ELF-1 (cell line): ENCODE measurements at regions not wholly inside any gene's neighbourhood (a gene's known extent, or its start where the extent isn't known, plus 50 kb on each side); places are given as distances from the start of the nearest gene placed in this dataset.
A peak's percentile ranks its signal among the peaks of the same experiment; 100 is the strongest.
"Not testable (repeated sequence)": the region's sequence is repeated elsewhere in the genome, so short reads cannot be mapped to it uniquely, and the experiment has no call there.

ENCODE experiments used
- DNase-seq: peaks from one replicate; pipeline ENCODE4 v3.0.0-alpha.2; 2016; ENCODE audit warnings: low read depth, low spot score

DNA sequence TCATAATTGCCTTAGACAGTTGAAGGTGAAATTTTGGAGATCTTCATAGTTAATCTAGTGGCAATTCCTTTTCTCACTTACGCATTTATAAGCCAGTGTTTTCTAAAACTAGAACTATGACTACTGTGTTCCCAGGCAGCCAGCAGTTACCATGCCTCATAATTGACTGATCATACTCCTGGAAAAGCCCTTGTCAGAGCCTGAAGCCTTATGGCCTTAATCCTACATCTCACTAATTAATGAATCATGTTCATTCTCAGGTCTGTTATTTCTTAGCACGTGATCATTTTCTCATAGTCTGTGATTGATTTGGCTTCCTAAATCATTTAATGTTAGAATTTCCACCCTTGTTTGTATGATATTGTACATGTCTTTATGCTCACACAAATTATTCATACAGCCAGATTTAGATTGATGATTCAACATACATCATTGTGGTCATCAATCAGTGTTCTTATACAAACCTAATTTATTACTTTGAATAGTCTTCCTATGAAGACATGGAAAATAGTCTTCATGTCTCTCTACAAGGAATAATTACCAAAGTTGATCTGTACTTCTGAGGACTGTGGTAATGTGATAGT lies 132.6 kb upstream of the ASCC3 start:
- DNase-seq: no peak

- DNase-seq: no peak
These were observed 134.4 kb upstream of the ASCC3 start for GRCh38 chr6:101015541-101015940.

DNA sequence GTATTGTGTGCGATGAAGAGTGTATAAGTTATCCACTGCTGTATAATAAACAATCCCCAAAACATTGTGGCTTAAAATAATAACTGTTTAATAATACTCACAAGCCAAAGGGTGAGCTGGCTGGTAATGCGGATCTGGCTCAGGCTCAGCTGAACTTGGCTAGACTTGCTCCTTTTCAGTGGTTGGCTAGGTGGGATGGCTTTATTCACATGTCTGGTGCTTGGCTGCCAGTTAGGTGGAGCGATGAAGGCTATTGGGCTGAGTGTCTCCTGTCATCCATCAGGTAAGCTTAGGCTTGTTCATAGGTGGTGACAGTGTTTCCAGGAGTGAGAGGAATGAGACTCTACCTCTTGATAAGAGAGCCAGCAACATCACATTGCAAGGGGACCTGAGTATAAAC lies 135.0 kb upstream of the ASCC3 start:
- no peak for DNase-seq

- DNase-seq: no peak
These were observed 137.0 kb upstream of the ASCC3 start for GRCh38 chr6:101018157-101018556.

- no peak for DNase-seq
These were observed 140.4 kb upstream of the ASCC3 start for GRCh38 chr6:101021504-101021903.

- no peak for DNase-seq
These were observed 161.8 kb upstream of the ASCC3 start for GRCh38 chr6:101042966-101043365.

- no peak for DNase-seq
These were observed 177.2 kb upstream of the ASCC3 start for GRCh38 chr6:101058296-101058695.

GRCh38 chr6:101066481-101066880 lies 185.4 kb upstream of the ASCC3 start:
- no peak for DNase-seq

DNA sequence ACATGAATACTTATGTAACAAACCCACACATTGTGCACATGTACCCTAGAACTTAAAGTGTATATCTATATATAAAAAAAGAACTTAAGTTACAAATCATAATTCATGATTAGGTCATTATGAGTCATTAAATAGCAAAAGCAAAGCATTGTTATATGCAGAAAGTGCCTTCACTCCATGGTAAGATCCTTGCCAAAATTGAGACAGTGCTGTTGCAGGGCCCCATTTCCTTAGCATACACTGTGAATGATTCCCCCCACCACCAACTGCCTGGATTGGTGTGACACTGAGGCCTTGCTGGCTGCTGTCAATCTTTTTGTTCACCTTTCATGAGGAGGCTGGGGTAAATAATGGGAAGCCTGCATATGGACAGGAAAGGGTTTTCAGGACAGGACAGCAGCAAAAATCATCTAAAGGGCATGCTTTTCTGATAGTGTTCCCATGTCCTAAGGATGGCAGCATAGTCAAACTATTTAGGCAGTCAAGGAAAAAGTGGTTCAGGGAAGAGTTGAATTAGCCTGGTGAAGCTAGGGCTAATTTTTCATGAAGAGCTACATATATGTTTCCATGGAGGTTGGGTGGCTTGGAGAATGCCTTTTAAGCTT lies 188.2 kb upstream of the ASCC3 start:
- DNase-seq: no peak

- no peak for DNase-seq
These were observed 189.0 kb upstream of the ASCC3 start for GRCh38 chr6:101070044-101070608.

DNA sequence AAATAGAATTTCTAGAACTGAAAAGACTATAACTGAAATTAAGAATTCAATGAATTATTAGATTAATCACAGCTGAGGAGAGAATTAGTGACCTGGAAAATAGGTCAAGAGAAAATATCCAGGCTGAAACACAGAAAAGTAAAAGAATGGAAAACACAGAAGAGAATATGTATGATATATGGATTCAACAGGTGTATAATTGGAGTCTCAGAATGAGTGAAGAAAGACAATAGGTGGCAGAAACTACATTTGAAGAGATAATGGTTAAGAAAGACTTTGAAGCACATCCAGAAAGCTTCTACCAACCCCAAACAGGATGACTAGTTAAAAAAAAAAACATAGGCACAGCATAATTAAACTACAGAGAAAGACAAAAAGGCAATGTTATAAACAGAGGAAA lies 196.2 kb upstream of the ASCC3 start:
- DNase-seq: no peak

- no peak for DNase-seq
These were observed 198.7 kb upstream of the ASCC3 start for GRCh38 chr6:101079696-101080270.

- no peak for DNase-seq
These were observed 199.5 kb upstream of the ASCC3 start for GRCh38 chr6:101080597-101080996.

DNA sequence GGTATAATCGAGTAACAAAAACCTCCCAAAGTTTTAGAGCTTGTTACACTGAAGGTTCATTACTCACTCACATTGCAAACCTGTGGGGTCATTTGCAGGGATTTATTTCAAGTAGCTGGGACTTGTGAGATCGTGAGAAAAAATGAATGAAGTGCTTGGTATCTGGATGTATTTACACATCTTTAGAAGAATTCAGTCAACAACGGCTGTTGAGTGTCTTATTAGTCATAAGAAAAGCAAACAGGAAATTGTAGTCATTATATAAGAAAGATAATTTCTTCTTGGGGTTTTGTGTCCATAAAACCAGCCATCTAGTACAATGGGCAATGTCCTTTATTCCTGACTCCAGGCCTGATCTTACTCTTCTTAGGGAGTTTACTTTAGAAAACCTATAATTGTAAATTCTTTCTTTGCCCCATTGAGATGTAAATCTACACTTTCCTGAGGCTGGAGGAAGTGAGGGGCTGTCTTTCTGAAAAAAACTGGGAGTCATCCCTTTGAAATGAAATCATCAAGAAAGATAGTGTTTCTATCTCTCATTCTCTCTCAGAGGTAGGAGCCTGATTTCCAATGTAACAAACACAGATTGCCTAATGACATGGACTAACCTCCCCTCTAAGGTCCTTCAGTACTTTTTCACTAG lies 202.5 kb upstream of the ASCC3 start:
- DNase-seq: no peak

DNA sequence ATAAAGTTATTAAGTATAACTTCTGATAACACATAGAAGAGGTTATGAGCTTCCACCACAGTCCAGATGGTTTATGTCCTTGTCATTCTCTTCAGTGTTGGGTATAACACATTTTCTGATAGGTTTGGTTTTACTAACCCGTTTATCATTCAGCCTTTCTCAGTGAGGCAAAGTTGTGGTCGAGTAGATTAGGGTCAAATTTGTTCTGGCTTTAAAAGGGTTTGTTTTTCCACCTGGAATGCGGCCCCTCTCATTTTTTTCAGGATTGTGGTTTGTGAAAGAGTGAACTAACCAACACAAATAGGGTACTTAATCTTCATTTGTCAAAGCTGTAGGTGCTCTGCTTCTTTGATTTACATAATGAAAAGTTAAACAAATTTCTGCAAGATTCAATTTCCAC lies 204.2 kb upstream of the ASCC3 start:
- peak; percentile 14 for DNase-seq

GRCh38 chr6:101086473-101086872 lies 205.3 kb upstream of the ASCC3 start:
- DNase-seq: peak; percentile 18

DNA sequence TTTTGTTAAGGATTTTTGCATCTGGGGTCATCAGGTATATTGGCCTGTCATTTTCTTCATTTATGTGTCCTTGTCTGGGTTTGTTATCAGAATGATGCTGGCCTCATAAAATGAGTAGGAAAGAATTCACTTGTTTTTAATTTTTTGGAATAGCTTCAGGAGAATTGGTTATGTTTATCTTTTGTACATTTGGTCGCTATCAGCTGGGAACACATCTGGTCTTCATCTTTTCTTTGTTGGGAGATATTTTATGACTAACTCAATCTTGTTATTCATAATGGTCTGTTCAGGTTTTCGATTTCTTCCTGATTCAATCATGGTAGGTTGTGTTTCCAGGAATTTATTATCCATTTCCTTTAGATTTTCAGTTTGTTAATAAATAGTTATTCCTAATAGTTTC lies 207.5 kb upstream of the ASCC3 start:
- DNase-seq: no peak

GRCh38 chr6:101089640-101090039 lies 208.5 kb upstream of the ASCC3 start:
- DNase-seq: no peak

DNA sequence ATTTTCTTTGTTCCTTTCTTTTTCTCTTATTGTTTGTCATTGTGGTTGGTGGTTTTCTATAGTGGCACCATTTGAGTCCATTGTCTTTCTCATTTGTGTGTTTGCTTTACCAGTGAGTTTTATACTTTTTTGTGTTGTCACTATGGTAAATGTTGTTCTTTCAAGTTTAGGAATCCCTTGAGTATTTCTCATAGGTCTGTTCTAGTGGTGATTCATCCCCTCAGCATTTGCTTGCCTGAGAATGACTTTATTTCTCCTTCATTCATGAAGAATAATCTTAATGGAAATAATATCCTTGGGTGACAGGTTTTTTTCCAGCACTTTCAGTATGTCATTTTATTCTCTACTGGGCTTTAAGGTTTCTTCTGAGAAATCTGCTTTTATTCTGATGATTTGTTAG lies 209.2 kb upstream of the ASCC3 start:
- no peak for DNase-seq

- DNase-seq: not testable (repeated sequence)
These were observed 217.5 kb upstream of the ASCC3 start for GRCh38 chr6:101098605-101099004.

DNA sequence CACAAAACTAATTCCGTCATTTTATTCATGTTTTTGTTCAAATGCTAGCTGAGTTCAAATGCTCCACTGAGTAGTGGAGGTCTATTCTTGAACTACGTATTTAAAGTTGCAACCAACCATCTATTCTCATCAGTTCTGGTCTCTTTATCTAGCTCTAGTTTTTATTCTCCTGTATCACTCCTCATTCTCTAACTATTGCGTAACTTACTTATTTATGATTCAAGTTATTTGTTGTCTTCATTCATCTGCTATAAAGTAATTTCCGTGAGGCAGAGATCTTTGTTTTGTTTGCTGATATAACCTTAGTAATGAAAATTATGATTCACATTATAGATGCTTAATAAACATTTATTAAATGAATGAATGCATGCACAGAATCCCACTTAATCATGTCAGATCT lies 221.6 kb upstream of the ASCC3 start:
- DNase-seq: no peak

GRCh38 chr6:101108286-101108685 lies 227.2 kb upstream of the ASCC3 start:
- no peak for DNase-seq

GRCh38 chr6:101110814-101111213 lies 229.7 kb upstream of the ASCC3 start:
- no peak for DNase-seq
